GM23338 (cell line): ENCODE measurements at regions not wholly inside any gene's neighbourhood (a gene's known extent, or its start where the extent isn't known, plus 50 kb on each side); places are given as distances from the start of the nearest gene placed in this dataset.
"Not testable (repeated sequence)": the region's sequence is repeated elsewhere in the genome, so short reads cannot be mapped to it uniquely, and the experiment has no call there.

Experiments used
- CREB1 ChIP-seq: fragments of 250-450 bp; sonication (Bioruptor Pico); IDR thresholded peaks from 2 replicates; pipeline ENCODE4 v1.5.0; 2020; ENCODE audit warnings: low read depth, mild to moderate bottlenecking, moderate library complexity
- EZH2 ChIP-seq: fragments of 200-600 bp; sonication (generic); IDR thresholded peaks from one replicate; pipeline ENCODE4 v1.8.0; 2017; ENCODE audit warnings: antibody characterized with exemption, mild to moderate bottlenecking, low read depth; ENCODE audit not compliant: unreplicated experiment
- EZH2phosphoT487 ChIP-seq: fragments of 200-600 bp; sonication (generic); IDR thresholded peaks from one replicate; pipeline ENCODE4 v1.8.1; 2018; ENCODE audit warnings: antibody characterized with exemption; ENCODE audit not compliant: unreplicated experiment
- JUNB ChIP-seq: IDR thresholded peaks from one replicate; pipeline ENCODE4 v1.6.1; 2016; ENCODE audit warnings: antibody characterized with exemption; ENCODE audit not compliant: unreplicated experiment
- NANOG ChIP-seq: IDR thresholded peaks from 2 replicates; pipeline ENCODE4 v1.6.1; 2016; ENCODE audit warnings: antibody characterized with exemption, borderline replicate concordance
- POLR2AphosphoS5 ChIP-seq: IDR thresholded peaks from 2 replicates; pipeline ENCODE4 v1.6.1; 2016; ENCODE audit warnings: antibody characterized with exemption, low read depth
- ZNF114 ChIP-seq: fragments of 250-450 bp; sonication (Bioruptor Pico); IDR thresholded peaks from 2 replicates; pipeline ENCODE4 v1.5.0; 2020; ENCODE audit warnings: mild to moderate bottlenecking, moderate library complexity
- TF ChIP-seq, protein P1 (sequence below): IDR thresholded peaks from one replicate; pipeline ENCODE4 v1.6.1; 2018; ENCODE audit warnings: antibody characterized with exemption; ENCODE audit not compliant: unreplicated experiment
- TF ChIP-seq, protein P2 (sequence below), 2 experiments: fragments of 200-600 bp in 1 of 2; sonication (generic) in 1 of 2; conservative IDR thresholded peaks; 2 replicates each; pipeline versions ENCODE4 v1.5.1 to v1.6.1; 2016 to 2017; ENCODE audit warnings: antibody characterized with exemption in 2 of 2, low read depth in 2 of 2, mild to moderate bottlenecking in 2 of 2, moderate library complexity in 1 of 2
- TF ChIP-seq, protein P3 (sequence below): IDR thresholded peaks from 2 replicates; pipeline ENCODE4 v1.6.1; 2016; ENCODE audit warnings: antibody characterized with exemption

DNA sequence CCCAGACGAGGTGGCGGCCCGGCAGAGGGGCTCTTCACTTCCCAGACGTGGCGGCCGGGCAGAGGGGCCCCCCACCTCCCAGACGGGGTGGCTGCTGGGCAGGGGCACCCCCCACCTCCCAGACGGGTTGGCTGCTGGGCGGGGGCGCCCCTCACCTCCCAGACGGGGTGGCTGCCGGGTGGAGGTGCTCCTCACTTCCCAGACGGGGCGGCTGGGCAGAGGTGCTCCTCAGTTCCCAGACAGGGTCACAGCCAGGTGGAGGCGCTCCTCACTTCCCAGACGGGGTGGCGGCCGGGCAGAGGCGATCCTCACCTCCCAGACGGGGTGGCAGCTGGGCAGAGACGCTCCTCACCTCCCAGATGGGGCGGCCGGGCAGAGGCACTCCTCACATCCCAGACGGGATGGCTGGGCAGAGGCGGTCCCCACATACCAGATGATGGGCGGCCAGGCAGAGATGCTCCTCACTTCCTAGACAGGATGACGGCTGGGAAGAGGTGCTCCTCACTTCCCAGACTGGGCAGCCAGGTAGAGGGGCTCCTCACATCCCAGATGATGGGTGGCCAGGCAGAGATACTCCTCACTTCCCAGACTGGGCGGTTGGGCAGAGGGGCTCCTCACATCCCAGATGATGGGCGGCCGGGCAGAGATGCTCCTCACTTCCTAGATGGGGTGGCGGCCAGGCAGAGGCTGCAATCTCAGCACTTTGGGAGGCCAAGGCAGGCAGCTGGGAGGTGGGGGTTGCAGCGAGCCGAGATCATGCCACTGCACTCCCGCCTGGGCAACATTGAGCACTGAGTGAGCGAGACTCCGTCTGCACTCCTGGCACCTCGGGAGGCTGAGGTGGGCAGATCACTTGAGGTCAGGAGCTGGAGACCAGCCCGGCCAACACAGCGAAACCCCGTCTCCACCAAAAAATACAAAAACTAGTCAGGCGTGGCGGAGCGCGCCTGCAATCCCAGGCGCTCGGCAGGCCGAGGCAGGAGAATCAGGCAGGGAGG lies 391.6 kb upstream of the CYLC2 start:
- TF ChIP-seq POLR2AphosphoS5; EZH2phosphoT487; JUNB; NANOG; EZH2; ZNF114 (CRISPR knock-in tag); CREB1 (CRISPR knock-in tag): not testable (repeated sequence)
- TF ChIP-seq, protein P1, sequence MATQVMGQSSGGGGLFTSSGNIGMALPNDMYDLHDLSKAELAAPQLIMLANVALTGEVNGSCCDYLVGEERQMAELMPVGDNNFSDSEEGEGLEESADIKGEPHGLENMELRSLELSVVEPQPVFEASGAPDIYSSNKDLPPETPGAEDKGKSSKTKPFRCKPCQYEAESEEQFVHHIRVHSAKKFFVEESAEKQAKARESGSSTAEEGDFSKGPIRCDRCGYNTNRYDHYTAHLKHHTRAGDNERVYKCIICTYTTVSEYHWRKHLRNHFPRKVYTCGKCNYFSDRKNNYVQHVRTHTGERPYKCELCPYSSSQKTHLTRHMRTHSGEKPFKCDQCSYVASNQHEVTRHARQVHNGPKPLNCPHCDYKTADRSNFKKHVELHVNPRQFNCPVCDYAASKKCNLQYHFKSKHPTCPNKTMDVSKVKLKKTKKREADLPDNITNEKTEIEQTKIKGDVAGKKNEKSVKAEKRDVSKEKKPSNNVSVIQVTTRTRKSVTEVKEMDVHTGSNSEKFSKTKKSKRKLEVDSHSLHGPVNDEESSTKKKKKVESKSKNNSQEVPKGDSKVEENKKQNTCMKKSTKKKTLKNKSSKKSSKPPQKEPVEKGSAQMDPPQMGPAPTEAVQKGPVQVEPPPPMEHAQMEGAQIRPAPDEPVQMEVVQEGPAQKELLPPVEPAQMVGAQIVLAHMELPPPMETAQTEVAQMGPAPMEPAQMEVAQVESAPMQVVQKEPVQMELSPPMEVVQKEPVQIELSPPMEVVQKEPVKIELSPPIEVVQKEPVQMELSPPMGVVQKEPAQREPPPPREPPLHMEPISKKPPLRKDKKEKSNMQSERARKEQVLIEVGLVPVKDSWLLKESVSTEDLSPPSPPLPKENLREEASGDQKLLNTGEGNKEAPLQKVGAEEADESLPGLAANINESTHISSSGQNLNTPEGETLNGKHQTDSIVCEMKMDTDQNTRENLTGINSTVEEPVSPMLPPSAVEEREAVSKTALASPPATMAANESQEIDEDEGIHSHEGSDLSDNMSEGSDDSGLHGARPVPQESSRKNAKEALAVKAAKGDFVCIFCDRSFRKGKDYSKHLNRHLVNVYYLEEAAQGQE = not testable (repeated sequence)
- TF ChIP-seq, protein P2, sequence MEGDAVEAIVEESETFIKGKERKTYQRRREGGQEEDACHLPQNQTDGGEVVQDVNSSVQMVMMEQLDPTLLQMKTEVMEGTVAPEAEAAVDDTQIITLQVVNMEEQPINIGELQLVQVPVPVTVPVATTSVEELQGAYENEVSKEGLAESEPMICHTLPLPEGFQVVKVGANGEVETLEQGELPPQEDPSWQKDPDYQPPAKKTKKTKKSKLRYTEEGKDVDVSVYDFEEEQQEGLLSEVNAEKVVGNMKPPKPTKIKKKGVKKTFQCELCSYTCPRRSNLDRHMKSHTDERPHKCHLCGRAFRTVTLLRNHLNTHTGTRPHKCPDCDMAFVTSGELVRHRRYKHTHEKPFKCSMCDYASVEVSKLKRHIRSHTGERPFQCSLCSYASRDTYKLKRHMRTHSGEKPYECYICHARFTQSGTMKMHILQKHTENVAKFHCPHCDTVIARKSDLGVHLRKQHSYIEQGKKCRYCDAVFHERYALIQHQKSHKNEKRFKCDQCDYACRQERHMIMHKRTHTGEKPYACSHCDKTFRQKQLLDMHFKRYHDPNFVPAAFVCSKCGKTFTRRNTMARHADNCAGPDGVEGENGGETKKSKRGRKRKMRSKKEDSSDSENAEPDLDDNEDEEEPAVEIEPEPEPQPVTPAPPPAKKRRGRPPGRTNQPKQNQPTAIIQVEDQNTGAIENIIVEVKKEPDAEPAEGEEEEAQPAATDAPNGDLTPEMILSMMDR (conservative IDR thresholded peaks at IDR 0.05; ENCODE audit: low read depth in 2 of 2) = not testable (repeated sequence)
- TF ChIP-seq, protein P3, sequence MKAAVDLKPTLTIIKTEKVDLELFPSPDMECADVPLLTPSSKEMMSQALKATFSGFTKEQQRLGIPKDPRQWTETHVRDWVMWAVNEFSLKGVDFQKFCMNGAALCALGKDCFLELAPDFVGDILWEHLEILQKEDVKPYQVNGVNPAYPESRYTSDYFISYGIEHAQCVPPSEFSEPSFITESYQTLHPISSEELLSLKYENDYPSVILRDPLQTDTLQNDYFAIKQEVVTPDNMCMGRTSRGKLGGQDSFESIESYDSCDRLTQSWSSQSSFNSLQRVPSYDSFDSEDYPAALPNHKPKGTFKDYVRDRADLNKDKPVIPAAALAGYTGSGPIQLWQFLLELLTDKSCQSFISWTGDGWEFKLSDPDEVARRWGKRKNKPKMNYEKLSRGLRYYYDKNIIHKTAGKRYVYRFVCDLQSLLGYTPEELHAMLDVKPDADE = not testable (repeated sequence)
